IMR-90 (cell line): ENCODE measurements at regions not wholly inside any gene's neighbourhood (a gene's known extent, or its start where the extent isn't known, plus 50 kb on each side); places are given as distances from the start of the nearest gene placed in this dataset.

Experiments used
- BHLHE40 ChIP-seq: fragments of 150-350 bp; IDR thresholded peaks from 2 replicates; pipeline ENCODE4 v1.6.1; 2016; ENCODE audit warnings: mild to moderate bottlenecking, low read depth, low read length
- CTCF ChIP-seq: conservative IDR thresholded peaks from 2 replicates; pipeline ENCODE4 v1.5.1; 2012; ENCODE audit warnings: mild to moderate bottlenecking, low read depth, low read length, improper control_type of control experiment
- MAZ ChIP-seq: IDR thresholded peaks from 2 replicates; pipeline ENCODE4 v1.6.1; 2012; ENCODE audit warnings: low read depth, mild to moderate bottlenecking, low read length, improper control_type of control experiment, moderate library complexity, borderline replicate concordance
- MXI1 ChIP-seq: IDR thresholded peaks from 2 replicates; pipeline ENCODE4 v1.6.1; 2012; ENCODE audit warnings: low read depth, mild to moderate bottlenecking, low read length, moderate library complexity, borderline replicate concordance
- POLR2A ChIP-seq: IDR thresholded peaks from 2 replicates; pipeline ENCODE4 v1.6.1; 2012; ENCODE audit warnings: mild to moderate bottlenecking, low read depth, low read length
- RCOR1 ChIP-seq: IDR thresholded peaks from 2 replicates; pipeline ENCODE4 v1.6.1; 2012; ENCODE audit warnings: mild to moderate bottlenecking, low read length, improper control_type of control experiment; ENCODE audit not compliant: insufficient replicate concordance
- RFX5 ChIP-seq: IDR thresholded peaks from 2 replicates; pipeline ENCODE4 v1.8.0; 2012; ENCODE audit warnings: low read depth, mild to moderate bottlenecking, low read length, moderate library complexity

- TF ChIP-seq MAZ (no peak), RFX5 (no peak), CTCF (no peak), MXI1 (no peak), RCOR1 (no peak), BHLHE40 (no peak), POLR2A (no peak)
Observed at GRCh38 chr13:76720821-76721220, 165.4 kb downstream of the KCTD12 start.
